Coronary artery (tissue), 2 donors: ENCODE measurements at regions not wholly inside any gene's neighbourhood (a gene's known extent, or its start where the extent isn't known, plus 50 kb on each side); places are given as distances from the start of the nearest gene placed in this dataset.

Experiments
- DNase-seq: peaks from one replicate; pipeline ENCODE4 v3.0.0-alpha.2; 2017; ENCODE audit warnings: low spot score
- H3K27ac ChIP-seq, 2 donors: fragments of 200-600 bp; sonication (generic); one replicate each; pipeline ENCODE4 v1.5.1; 2016 to 2019
- H3K4me3 ChIP-seq: fragments of 200-600 bp; sonication (generic); 2 replicates; pipeline ENCODE4 v1.5.1; 2016; ENCODE audit warnings: mild to moderate bottlenecking, moderate library complexity
- CTCF ChIP-seq: fragments of 200-600 bp; sonication (generic); IDR thresholded peaks from one replicate; pipeline ENCODE4 v1.5.1; 2019; ENCODE audit warnings: antibody characterized with exemption

GRCh38 chr17:72185564-72185963 is 64.7 kb downstream of the SOX9 start:
- no peak for DNase-seq
- H3K27ac ChIP-seq, result peak overlapping the region in 1 of 2 donors; percentile 20
- TF ChIP-seq CTCF, result no peak
- H3K4me3 ChIP-seq, result no peak overlapping the region

- TF ChIP-seq CTCF, result no peak
- DNase-seq, result no peak
Observed at GRCh38 chr17:72187556-72187955, 66.7 kb downstream of the SOX9 start.

GRCh38 chr17:72188801-72189200 is 68.0 kb downstream of the SOX9 start:
- DNase-seq, result no peak
- TF ChIP-seq CTCF, result no peak
- Histone ChIP-seq H3K4me3 (no peak overlapping the region), H3K27ac (no peak overlapping the region)

More at GRCh38 chr17:72187556-72187955, 66.7 kb downstream of the SOX9 start:
- no peak overlapping the region for H3K4me3 ChIP-seq
- H3K27ac ChIP-seq, result peak overlapping the region in 1 of 2 donors; percentile 66

- Histone ChIP-seq H3K27ac (peak overlapping the region in 1 of 2 donors; percentile 54), H3K4me3 (no peak overlapping the region)
- no peak for TF ChIP-seq CTCF
- no peak for DNase-seq
Observed at GRCh38 chr17:72189768-72190593, 69.2 kb downstream of the SOX9 start.

GRCh38 chr17:72191356-72191755 is 70.5 kb downstream of the SOX9 start:
- Histone ChIP-seq H3K27ac (peak overlapping the region in 1 of 2 donors; percentile 81), H3K4me3 (peak overlapping the region; percentile 30)
- no peak for DNase-seq
- TF ChIP-seq CTCF, result no peak

- peak overlapping the region; percentile 30 for H3K4me3 ChIP-seq
- DNase-seq, result peak; percentile 81
- no peak for TF ChIP-seq CTCF
- peak overlapping the region in 1 of 2 donors; percentile 81 for H3K27ac ChIP-seq
Observed at GRCh38 chr17:72191921-72192799, 71.3 kb downstream of the SOX9 start.
